Loucy (cell line): ENCODE measurements at regions not wholly inside any gene's neighbourhood (a gene's known extent, or its start where the extent isn't known, plus 50 kb on each side); places are given as distances from the start of the nearest gene placed in this dataset.

ENCODE experiments used
- H2AFZ ChIP-seq: fragments of 200-600 bp; sonication (generic); 2 replicates; pipeline ENCODE4 v1.6.0; 2016; ENCODE audit warnings: antibody characterized with exemption, mild to moderate bottlenecking, low read length, moderate library complexity
- H3F3A ChIP-seq: fragments of 200-600 bp; 2 replicates; pipeline ENCODE4 v1.6.0; 2016; ENCODE audit warnings: antibody characterized with exemption, low read depth, mild to moderate bottlenecking
- H3K27me3 ChIP-seq: fragments of 200-600 bp; sonication (generic); 2 replicates; pipeline ENCODE4 v1.6.1; 2014; ENCODE audit warnings: low read length, mild to moderate bottlenecking; ENCODE audit not compliant: insufficient read depth, poor library complexity, severe bottlenecking
- H3K36me3 ChIP-seq: fragments of 200-600 bp; sonication (generic); 2 replicates; pipeline ENCODE4 v1.6.1; 2016; ENCODE audit warnings: low read length; ENCODE audit not compliant: insufficient read depth
- H3K4me1 ChIP-seq: fragments of 200-600 bp; sonication (generic); 2 replicates; pipeline ENCODE4 v1.5.1; 2014; ENCODE audit warnings: low read length, mild to moderate bottlenecking; ENCODE audit not compliant: insufficient read depth, poor library complexity, severe bottlenecking
- H3K4me2 ChIP-seq: fragments of 200-600 bp; sonication (generic); 2 replicates; pipeline ENCODE4 v1.6.0; 2014; ENCODE audit warnings: antibody characterized with exemption, low read length, low read depth, mild to moderate bottlenecking; ENCODE audit not compliant: poor library complexity, severe bottlenecking
- H3K4me3 ChIP-seq: fragments of 200-600 bp; sonication (generic); 2 replicates; pipeline ENCODE4 v1.5.1; 2014; ENCODE audit warnings: low read length, mild to moderate bottlenecking, mixed read lengths; ENCODE audit not compliant: poor library complexity, severe bottlenecking
- H3K79me2 ChIP-seq: fragments of 200-600 bp; sonication (generic); 2 replicates; pipeline ENCODE4 v1.6.1; 2014; ENCODE audit warnings: low read length; ENCODE audit not compliant: insufficient read depth
- H3K9ac ChIP-seq: fragments of 200-600 bp; sonication (generic); 2 replicates; pipeline ENCODE4 v1.6.0; 2014; ENCODE audit warnings: mild to moderate bottlenecking, low read depth, low read length, moderate library complexity; ENCODE audit not compliant: poor library complexity, severe bottlenecking
- H3K9me2 ChIP-seq: fragments of 200-600 bp; sonication (generic); replicated peaks from 2 replicates; pipeline ENCODE4 v1.6.1; 2016; ENCODE audit warnings: low read depth, low read length, mixed read lengths
- H3K9me3 ChIP-seq: fragments of 200-600 bp; sonication (generic); 2 replicates; pipeline ENCODE4 v1.6.1; 2014; ENCODE audit warnings: mild to moderate bottlenecking, antibody characterized with exemption, low read length, low read depth; ENCODE audit not compliant: insufficient read depth
- H4K20me1 ChIP-seq: fragments of 200-600 bp; sonication (generic); 2 replicates; pipeline ENCODE4 v1.6.0; 2014; ENCODE audit warnings: antibody characterized with exemption, low read length, mild to moderate bottlenecking; ENCODE audit not compliant: insufficient read depth, poor library complexity, severe bottlenecking
- CTCF ChIP-seq: fragments of 200-600 bp; sonication (generic); conservative IDR thresholded peaks from 2 replicates; pipeline ENCODE4 v1.5.1; 2014; ENCODE audit warnings: mild to moderate bottlenecking, antibody characterized with exemption, low read length
- EZH2phosphoT487 ChIP-seq: fragments of 200-600 bp; IDR thresholded peaks from 2 replicates; pipeline ENCODE4 v1.6.1; 2018; ENCODE audit warnings: antibody characterized with exemption, mild to moderate bottlenecking, moderate library complexity, borderline replicate concordance

- Histone ChIP-seq H2AFZ (no peak overlapping the region), H3K4me3 (no peak overlapping the region), H3K27me3 (no peaks in the 10 kb centered on the region), H3K9ac (no peak overlapping the region), H4K20me1 (no peaks in the 10 kb centered on the region), H3K9me2 (no peaks in the 10 kb centered on the region), H3K4me1 (no peaks in the 10 kb centered on the region), H3K79me2 (no peaks in the 10 kb centered on the region), H3K9me3 (no peaks in the 10 kb centered on the region), H3K36me3 (no peaks in the 10 kb centered on the region), H3K4me2 (no peak overlapping the region), H3F3A (no peaks in the 10 kb centered on the region)
- TF ChIP-seq EZH2phosphoT487 (no peak), CTCF (no peak)
Measured at GRCh38 chr1:186512698-186513457, 52.0 kb upstream of the PDC start.

- Histone ChIP-seq H3K9me3 (no peaks in the 10 kb centered on the region), H3K36me3 (no peaks in the 10 kb centered on the region), H3K4me1 (no peaks in the 10 kb centered on the region), H3K4me2 (no peak overlapping the region), H3K9me2 (no peaks in the 10 kb centered on the region), H3K9ac (no peak overlapping the region), H3K79me2 (no peaks in the 10 kb centered on the region), H2AFZ (no peak overlapping the region), H3K27me3 (no peaks in the 10 kb centered on the region), H4K20me1 (no peaks in the 10 kb centered on the region), H3K4me3 (no peak overlapping the region), H3F3A (no peaks in the 10 kb centered on the region)
- TF ChIP-seq EZH2phosphoT487 (no peak), CTCF (no peak)
Measured at GRCh38 chr1:186511761-186512637, 51.1 kb upstream of the PDC start.
